HUES6 (cell line): ENCODE measurements at regions not wholly inside any gene's neighbourhood (a gene's known extent, or its start where the extent isn't known, plus 50 kb on each side); places are given as distances from the start of the nearest gene placed in this dataset.

Experiments
- H3K27ac ChIP-seq: 2 replicates; pipeline ENCODE4 v1.7.0; 2013; ENCODE audit warnings: low read depth, mild to moderate bottlenecking, low read length, inconsistent platforms
- H3K27me3 ChIP-seq: 2 replicates; pipeline ENCODE4 v1.6.1; 2013; ENCODE audit warnings: low read length; ENCODE audit not compliant: control insufficient read depth, insufficient read depth
- H3K36me3 ChIP-seq: 2 replicates; pipeline ENCODE4 v1.6.1; 2013; ENCODE audit warnings: low read length; ENCODE audit not compliant: control insufficient read depth, insufficient read depth
- H3K4me1 ChIP-seq: 2 replicates; pipeline ENCODE4 v1.6.1; 2013; ENCODE audit warnings: low read length; ENCODE audit not compliant: control insufficient read depth, insufficient read depth
- H3K4me3 ChIP-seq: 2 replicates; pipeline ENCODE4 v1.5.1; 2013; ENCODE audit warnings: low read depth, low read length
- H3K9ac ChIP-seq: one replicate; pipeline ENCODE4 v1.6.1; 2013; ENCODE audit warnings: mild to moderate bottlenecking, low read length
- H3K9me3 ChIP-seq: 2 replicates; pipeline ENCODE4 v1.6.1; 2013; ENCODE audit warnings: low read depth, low read length; ENCODE audit not compliant: control insufficient read depth, insufficient read depth

DNA sequence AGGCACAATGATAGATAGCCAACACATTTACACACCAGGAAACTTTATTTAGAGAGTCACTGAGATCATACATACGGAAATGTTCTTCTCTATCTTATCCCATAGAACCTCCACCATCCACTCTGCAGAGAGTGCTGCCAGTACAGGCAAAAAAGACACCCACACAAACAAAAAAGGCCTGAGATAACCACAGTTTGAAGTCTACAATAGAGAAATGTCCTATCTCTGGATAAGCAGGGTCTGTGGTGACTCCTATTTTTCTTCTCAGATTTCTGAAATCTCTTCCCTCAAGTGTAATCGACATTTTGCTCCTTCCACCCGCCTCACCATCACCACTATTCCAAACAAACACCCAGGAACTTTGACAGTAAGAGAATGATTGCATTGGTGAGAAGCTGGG is 413.9 kb upstream of the NR2F2 start:
- no peaks in the 10 kb centered on the region for H3K36me3 ChIP-seq
- H3K9me3 ChIP-seq: no peaks in the 10 kb centered on the region
- no peak overlapping the region for H3K4me3 ChIP-seq
- peaks cover 32% of the 10 kb centered on the region for H3K27me3 ChIP-seq
- H3K9ac ChIP-seq: no peak overlapping the region
- H3K4me1 ChIP-seq: peaks cover 17% of the 10 kb centered on the region
- no peak overlapping the region for H3K27ac ChIP-seq

DNA sequence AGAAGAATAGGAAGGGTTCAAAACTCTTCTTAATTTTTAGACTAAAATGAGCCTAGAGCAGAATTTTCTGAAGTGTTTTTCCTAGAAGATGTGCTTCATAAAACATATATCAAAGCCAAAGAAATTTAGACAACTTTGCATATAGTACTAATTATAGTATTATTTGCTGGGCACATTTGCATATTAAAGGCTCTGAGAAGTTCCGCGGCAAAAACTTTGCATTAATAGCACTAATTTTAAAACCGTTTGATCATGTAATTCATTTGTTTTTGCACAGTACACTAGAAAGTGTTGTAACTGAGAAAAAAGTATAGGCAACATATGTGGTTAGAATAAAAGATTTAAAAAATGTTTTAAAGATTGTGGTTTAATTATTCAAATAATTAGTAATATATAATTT is 412.0 kb upstream of the NR2F2 start:
- Histone ChIP-seq H3K36me3 (no peaks in the 10 kb centered on the region), H3K9ac (no peak overlapping the region), H3K9me3 (no peaks in the 10 kb centered on the region)

DNA sequence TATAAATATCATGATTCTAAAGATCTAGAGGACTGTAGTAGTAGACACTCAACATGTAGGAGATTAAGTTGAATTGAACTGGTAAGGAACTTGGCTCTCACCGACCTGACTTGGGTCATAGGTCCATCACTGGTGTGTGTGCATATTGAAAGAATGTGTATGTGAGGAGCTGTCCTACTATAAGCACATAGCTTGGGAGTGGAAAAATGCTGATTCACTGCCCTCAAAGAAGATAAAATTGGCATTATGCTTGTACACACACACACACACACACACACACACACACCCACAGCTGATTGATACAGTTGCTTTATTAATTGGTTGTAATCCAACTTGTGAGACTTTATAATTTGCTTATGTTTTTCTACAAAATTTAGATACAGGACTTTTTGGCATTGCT is 411.0 kb upstream of the NR2F2 start:
- no peak overlapping the region for H3K27ac ChIP-seq
- no peaks in the 10 kb centered on the region for H3K4me1 ChIP-seq
- H3K9me3 ChIP-seq: no peaks in the 10 kb centered on the region
- H3K27me3 ChIP-seq: peaks cover 8% of the 10 kb centered on the region; the same call in 1 of the 2 replicates
- no peaks in the 10 kb centered on the region for H3K36me3 ChIP-seq
- no peak overlapping the region for H3K9ac ChIP-seq
- no peak overlapping the region for H3K4me3 ChIP-seq

More for the DNA sequence above, 412.0 kb upstream of the NR2F2 start:
- H3K27me3 ChIP-seq: peaks cover 13% of the 10 kb centered on the region
- no peak overlapping the region for H3K27ac ChIP-seq
- no peak overlapping the region for H3K4me3 ChIP-seq
- H3K4me1 ChIP-seq: no peaks in the 10 kb centered on the region

GRCh38 chr15:95921404-95921803 is 409.1 kb upstream of the NR2F2 start:
- Histone ChIP-seq H3K9me3 (no peaks in the 10 kb centered on the region), H3K4me3 (no peak overlapping the region), H3K4me1 (no peaks in the 10 kb centered on the region), H3K9ac (no peak overlapping the region), H3K27ac (no peak overlapping the region), H3K36me3 (no peaks in the 10 kb centered on the region), H3K27me3 (peaks cover 4% of the 10 kb centered on the region; the same call in 1 of the 2 replicates)

- Histone ChIP-seq H3K27me3 (no peaks in the 10 kb centered on the region), H3K9ac (no peak overlapping the region), H3K4me3 (no peak overlapping the region), H3K4me1 (no peaks in the 10 kb centered on the region), H3K9me3 (no peaks in the 10 kb centered on the region), H3K36me3 (no peaks in the 10 kb centered on the region), H3K27ac (no peak overlapping the region)
These were observed 408.1 kb upstream of the NR2F2 start for GRCh38 chr15:95922431-95922830.

- Histone ChIP-seq H3K9me3 (no peaks in the 10 kb centered on the region), H3K4me1 (no peaks in the 10 kb centered on the region), H3K9ac (no peak overlapping the region), H3K27ac (no peak overlapping the region), H3K36me3 (no peaks in the 10 kb centered on the region), H3K27me3 (no peaks in the 10 kb centered on the region), H3K4me3 (no peak overlapping the region)
These were observed 406.7 kb upstream of the NR2F2 start for GRCh38 chr15:95923792-95924191.

- Histone ChIP-seq H3K9ac (no peak overlapping the region), H3K4me3 (no peak overlapping the region)
These were observed 401.7 kb upstream of the NR2F2 start for GRCh38 chr15:95928822-95929221.

DNA sequence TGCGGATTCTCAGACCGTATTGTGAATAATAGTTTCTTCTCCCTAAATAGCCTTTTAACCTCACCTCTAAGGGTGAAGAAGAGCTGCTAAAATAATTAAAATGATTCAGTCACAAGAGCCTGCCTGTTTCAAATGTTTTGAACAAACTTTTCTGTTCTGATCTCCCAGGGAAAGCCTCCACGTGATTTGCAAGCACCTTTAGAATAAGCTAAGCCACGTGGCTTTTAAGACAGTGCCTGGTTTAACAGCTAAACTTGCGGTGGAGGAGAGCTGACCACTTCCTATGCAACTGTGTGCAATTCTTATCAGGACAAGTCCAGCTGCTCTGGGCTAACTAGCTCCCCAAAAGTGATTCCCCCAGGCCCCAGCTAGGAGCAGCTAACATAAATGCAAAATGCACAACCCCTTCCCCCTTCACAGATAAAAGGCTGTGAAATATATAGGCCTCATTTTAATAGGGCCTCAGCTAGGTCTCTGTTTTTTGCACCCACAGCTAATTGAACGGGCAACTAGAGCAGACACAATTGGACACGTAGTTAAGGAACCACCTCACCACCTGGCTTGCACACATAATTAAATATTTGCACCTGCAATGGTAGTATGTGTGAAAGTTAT is 401.2 kb upstream of the NR2F2 start:
- no peak overlapping the region for H3K4me3 ChIP-seq
- no peaks in the 10 kb centered on the region for H3K36me3 ChIP-seq
- no peak overlapping the region for H3K27ac ChIP-seq
- no peaks in the 10 kb centered on the region for H3K9me3 ChIP-seq
- H3K4me1 ChIP-seq: no peaks in the 10 kb centered on the region
- no peaks in the 10 kb centered on the region for H3K27me3 ChIP-seq
- no peak overlapping the region for H3K9ac ChIP-seq

More at GRCh38 chr15:95928822-95929221, 401.7 kb upstream of the NR2F2 start:
- Histone ChIP-seq H3K27ac (no peak overlapping the region), H3K9me3 (no peaks in the 10 kb centered on the region), H3K4me1 (no peaks in the 10 kb centered on the region), H3K36me3 (no peaks in the 10 kb centered on the region), H3K27me3 (no peaks in the 10 kb centered on the region)

GRCh38 chr15:95930659-95931375 is 399.7 kb upstream of the NR2F2 start:
- Histone ChIP-seq H3K27me3 (no peaks in the 10 kb centered on the region), H3K4me1 (no peaks in the 10 kb centered on the region), H3K4me3 (no peak overlapping the region), H3K36me3 (no peaks in the 10 kb centered on the region), H3K9me3 (no peaks in the 10 kb centered on the region), H3K27ac (no peak overlapping the region), H3K9ac (no peak overlapping the region)

DNA sequence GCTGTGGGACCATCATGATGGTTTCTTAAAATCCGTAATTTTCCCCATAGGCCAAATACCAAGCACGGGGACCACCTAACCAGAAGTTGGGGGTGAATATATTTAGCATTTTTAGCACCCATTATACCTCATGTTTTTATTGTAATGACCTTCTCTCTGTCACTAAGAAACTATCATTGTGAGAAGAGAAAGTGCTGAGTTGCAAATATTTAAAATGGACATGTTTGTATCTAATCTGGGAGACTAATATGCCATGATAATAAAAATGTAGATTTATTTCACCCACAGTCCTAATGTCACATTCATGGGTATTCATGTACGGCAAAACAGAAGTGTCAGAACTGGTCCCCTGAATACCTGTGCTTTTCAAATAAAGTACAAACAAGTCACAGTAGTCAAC is 398.9 kb upstream of the NR2F2 start:
- no peaks in the 10 kb centered on the region for H3K4me1 ChIP-seq
- H3K36me3 ChIP-seq: no peaks in the 10 kb centered on the region
- no peak overlapping the region for H3K4me3 ChIP-seq
- no peak overlapping the region for H3K9ac ChIP-seq
- H3K27ac ChIP-seq: no peak overlapping the region
- H3K9me3 ChIP-seq: no peaks in the 10 kb centered on the region
- H3K27me3 ChIP-seq: no peaks in the 10 kb centered on the region

DNA sequence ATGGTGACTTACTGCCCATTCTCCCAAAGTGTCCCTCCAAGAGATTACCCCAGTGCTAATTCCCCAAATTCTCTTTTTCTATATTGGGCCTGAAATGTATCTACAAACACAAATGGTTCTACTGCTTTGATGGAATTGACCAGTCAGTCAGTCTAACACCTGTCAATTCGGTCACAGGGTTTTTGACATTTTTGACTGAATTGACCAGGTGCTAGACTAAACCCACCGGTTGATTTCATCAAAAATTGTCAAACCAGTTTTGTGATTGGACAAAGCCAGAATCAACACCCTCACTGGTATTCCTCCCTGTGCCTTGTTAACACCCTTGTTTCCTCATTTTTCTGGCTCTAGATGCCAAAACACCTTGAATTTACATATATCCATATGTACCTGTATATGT is 398.4 kb upstream of the NR2F2 start:
- Histone ChIP-seq H3K27me3 (no peaks in the 10 kb centered on the region), H3K9me3 (no peaks in the 10 kb centered on the region), H3K36me3 (no peaks in the 10 kb centered on the region), H3K27ac (no peak overlapping the region), H3K4me3 (no peak overlapping the region), H3K4me1 (no peaks in the 10 kb centered on the region), H3K9ac (no peak overlapping the region)
